Loucy (cell line): ENCODE measurements at regions not wholly inside any gene's neighbourhood (a gene's known extent, or its start where the extent isn't known, plus 50 kb on each side); places are given as distances from the start of the nearest gene placed in this dataset.

Experiments
- H2AFZ ChIP-seq: fragments of 200-600 bp; sonication (generic); 2 replicates; pipeline ENCODE4 v1.6.0; 2016; ENCODE audit warnings: antibody characterized with exemption, mild to moderate bottlenecking, low read length, moderate library complexity
- H3F3A ChIP-seq: fragments of 200-600 bp; 2 replicates; pipeline ENCODE4 v1.6.0; 2016; ENCODE audit warnings: antibody characterized with exemption, low read depth, mild to moderate bottlenecking
- H3K27me3 ChIP-seq: fragments of 200-600 bp; sonication (generic); 2 replicates; pipeline ENCODE4 v1.6.1; 2014; ENCODE audit warnings: low read length, mild to moderate bottlenecking; ENCODE audit not compliant: insufficient read depth, poor library complexity, severe bottlenecking
- H3K36me3 ChIP-seq: fragments of 200-600 bp; sonication (generic); 2 replicates; pipeline ENCODE4 v1.6.1; 2016; ENCODE audit warnings: low read length; ENCODE audit not compliant: insufficient read depth
- H3K4me1 ChIP-seq: fragments of 200-600 bp; sonication (generic); 2 replicates; pipeline ENCODE4 v1.5.1; 2014; ENCODE audit warnings: low read length, mild to moderate bottlenecking; ENCODE audit not compliant: insufficient read depth, poor library complexity, severe bottlenecking
- H3K4me2 ChIP-seq: fragments of 200-600 bp; sonication (generic); 2 replicates; pipeline ENCODE4 v1.6.0; 2014; ENCODE audit warnings: antibody characterized with exemption, low read length, low read depth, mild to moderate bottlenecking; ENCODE audit not compliant: poor library complexity, severe bottlenecking
- H3K4me3 ChIP-seq: fragments of 200-600 bp; sonication (generic); 2 replicates; pipeline ENCODE4 v1.5.1; 2014; ENCODE audit warnings: low read length, mild to moderate bottlenecking, mixed read lengths; ENCODE audit not compliant: poor library complexity, severe bottlenecking
- H3K79me2 ChIP-seq: fragments of 200-600 bp; sonication (generic); 2 replicates; pipeline ENCODE4 v1.6.1; 2014; ENCODE audit warnings: low read length; ENCODE audit not compliant: insufficient read depth
- H3K9ac ChIP-seq: fragments of 200-600 bp; sonication (generic); 2 replicates; pipeline ENCODE4 v1.6.0; 2014; ENCODE audit warnings: mild to moderate bottlenecking, low read depth, low read length, moderate library complexity; ENCODE audit not compliant: poor library complexity, severe bottlenecking
- H3K9me2 ChIP-seq: fragments of 200-600 bp; sonication (generic); replicated peaks from 2 replicates; pipeline ENCODE4 v1.6.1; 2016; ENCODE audit warnings: low read depth, low read length, mixed read lengths
- H3K9me3 ChIP-seq: fragments of 200-600 bp; sonication (generic); 2 replicates; pipeline ENCODE4 v1.6.1; 2014; ENCODE audit warnings: mild to moderate bottlenecking, antibody characterized with exemption, low read length, low read depth; ENCODE audit not compliant: insufficient read depth
- H4K20me1 ChIP-seq: fragments of 200-600 bp; sonication (generic); 2 replicates; pipeline ENCODE4 v1.6.0; 2014; ENCODE audit warnings: antibody characterized with exemption, low read length, mild to moderate bottlenecking; ENCODE audit not compliant: insufficient read depth, poor library complexity, severe bottlenecking
- CTCF ChIP-seq: fragments of 200-600 bp; sonication (generic); conservative IDR thresholded peaks from 2 replicates; pipeline ENCODE4 v1.5.1; 2014; ENCODE audit warnings: mild to moderate bottlenecking, antibody characterized with exemption, low read length
- EZH2phosphoT487 ChIP-seq: fragments of 200-600 bp; IDR thresholded peaks from 2 replicates; pipeline ENCODE4 v1.6.1; 2018; ENCODE audit warnings: antibody characterized with exemption, mild to moderate bottlenecking, moderate library complexity, borderline replicate concordance

- Histone ChIP-seq H3F3A (no peaks in the 10 kb centered on the region), H3K4me2 (no peak overlapping the region), H3K9me3 (peaks cover 5% of the 10 kb centered on the region; the same call in 1 of the 2 replicates), H3K9me2 (no peaks in the 10 kb centered on the region), H3K36me3 (no peaks in the 10 kb centered on the region), H3K79me2 (no peaks in the 10 kb centered on the region), H3K4me1 (peaks cover 7% of the 10 kb centered on the region), H3K4me3 (no peak overlapping the region), H2AFZ (0 out of 2 replicates have a peak overlapping the region, but pooled peaks have one; percentile 32), H3K27me3 (no peaks in the 10 kb centered on the region), H3K9ac (no peak overlapping the region), H4K20me1 (no peaks in the 10 kb centered on the region)
- TF ChIP-seq EZH2phosphoT487 = no peak
- peak; percentile 96 for TF ChIP-seq CTCF
These were observed 67.6 kb upstream of the TDRD3 start for GRCh38 chr13:60329221-60329923.

- TF ChIP-seq CTCF = no peak
- no peak for TF ChIP-seq EZH2phosphoT487
- Histone ChIP-seq H3K9ac (no peak overlapping the region), H3K27me3 (no peaks in the 10 kb centered on the region), H3K36me3 (no peaks in the 10 kb centered on the region), H3K79me2 (no peaks in the 10 kb centered on the region), H3F3A (no peaks in the 10 kb centered on the region), H3K4me2 (no peak overlapping the region), H4K20me1 (no peaks in the 10 kb centered on the region), H3K4me1 (peaks cover 12% of the 10 kb centered on the region), H2AFZ (no peak overlapping the region), H3K9me3 (peaks cover 5% of the 10 kb centered on the region; the same call in 1 of the 2 replicates), H3K9me2 (no peaks in the 10 kb centered on the region), H3K4me3 (no peak overlapping the region)
These were observed 65.6 kb upstream of the TDRD3 start for GRCh38 chr13:60331249-60332012.

- H2AFZ ChIP-seq = no peak overlapping the region
- peaks cover 5% of the 10 kb centered on the region; the same call in 1 of the 2 replicates for H3K9me3 ChIP-seq
- no peak overlapping the region for H3K4me2 ChIP-seq
- no peak overlapping the region for H3K4me3 ChIP-seq
- H3F3A ChIP-seq = no peaks in the 10 kb centered on the region
- no peak overlapping the region for H3K9ac ChIP-seq
- no peaks in the 10 kb centered on the region for H3K9me2 ChIP-seq
- H3K36me3 ChIP-seq = no peaks in the 10 kb centered on the region
- no peaks in the 10 kb centered on the region for H3K79me2 ChIP-seq
- H3K27me3 ChIP-seq = no peaks in the 10 kb centered on the region
- H4K20me1 ChIP-seq = no peaks in the 10 kb centered on the region
- TF ChIP-seq EZH2phosphoT487 = no peak
- no peak for TF ChIP-seq CTCF
- peaks cover 12% of the 10 kb centered on the region for H3K4me1 ChIP-seq
These were observed 64.3 kb upstream of the TDRD3 start for GRCh38 chr13:60332682-60333081.
